HEK293T (cell line): ENCODE measurements at regions not wholly inside any gene's neighbourhood (a gene's known extent, or its start where the extent isn't known, plus 50 kb on each side); places are given as distances from the start of the nearest gene placed in this dataset.

ENCODE experiments used
- BHLHE40 ChIP-seq: fragments of 450-650 bp; IDR thresholded peaks from 2 replicates; pipeline ENCODE4 v1.6.1; 2016; ENCODE audit warnings: mild to moderate bottlenecking, moderate library complexity, borderline replicate concordance
- CTBP1 ChIP-seq: fragments of 450-650 bp; IDR thresholded peaks from 2 replicates; pipeline ENCODE4 v1.6.1; 2016; ENCODE audit warnings: borderline replicate concordance
- ELF4 ChIP-seq: fragments of 450-650 bp; IDR thresholded peaks from 2 replicates; pipeline ENCODE4 v1.6.1; 2017; ENCODE audit warnings: antibody characterized with exemption
- FOXA1 ChIP-seq: fragments of 450-650 bp; IDR thresholded peaks from 2 replicates; pipeline ENCODE4 v1.6.1; 2016; ENCODE audit warnings: mild to moderate bottlenecking
- FOXK2 ChIP-seq: fragments of 450-650 bp; IDR thresholded peaks from 2 replicates; pipeline ENCODE4 v1.6.1; 2016; ENCODE audit warnings: mild to moderate bottlenecking
- FOXM1 ChIP-seq: fragments of 450-650 bp; IDR thresholded peaks from 2 replicates; pipeline ENCODE4 v1.6.1; 2017; ENCODE audit warnings: mild to moderate bottlenecking, borderline replicate concordance
- L3MBTL2 ChIP-seq: fragments of 450-650 bp; conservative IDR thresholded peaks from 2 replicates; pipeline ENCODE4 v1.6.1; 2016; ENCODE audit warnings: mild to moderate bottlenecking
- LEF1 ChIP-seq: fragments of 450-650 bp; IDR thresholded peaks from 2 replicates; pipeline ENCODE4 v1.6.1; 2017; ENCODE audit warnings: mild to moderate bottlenecking, borderline replicate concordance
- NFRKB ChIP-seq: fragments of 450-650 bp; IDR thresholded peaks from 2 replicates; pipeline ENCODE4 v1.6.1; 2016; ENCODE audit warnings: mild to moderate bottlenecking, moderate library complexity
- SP1 ChIP-seq: fragments of 450-650 bp; IDR thresholded peaks from 2 replicates; pipeline ENCODE4 v1.6.1; 2017
- SUZ12 ChIP-seq: fragments of 450-650 bp; IDR thresholded peaks from 2 replicates; pipeline ENCODE4 v1.6.1; 2016; ENCODE audit warnings: mild to moderate bottlenecking
- TARDBP ChIP-seq: fragments of 450-650 bp; IDR thresholded peaks from 2 replicates; pipeline ENCODE4 v1.6.1; 2016
- ZNF384 ChIP-seq: fragments of 450-650 bp; IDR thresholded peaks from 2 replicates; pipeline ENCODE4 v1.6.1; 2016
- TF ChIP-seq, protein P1 (sequence below): fragments of 450-650 bp; IDR thresholded peaks from 2 replicates; pipeline ENCODE4 v1.6.1; 2016

DNA sequence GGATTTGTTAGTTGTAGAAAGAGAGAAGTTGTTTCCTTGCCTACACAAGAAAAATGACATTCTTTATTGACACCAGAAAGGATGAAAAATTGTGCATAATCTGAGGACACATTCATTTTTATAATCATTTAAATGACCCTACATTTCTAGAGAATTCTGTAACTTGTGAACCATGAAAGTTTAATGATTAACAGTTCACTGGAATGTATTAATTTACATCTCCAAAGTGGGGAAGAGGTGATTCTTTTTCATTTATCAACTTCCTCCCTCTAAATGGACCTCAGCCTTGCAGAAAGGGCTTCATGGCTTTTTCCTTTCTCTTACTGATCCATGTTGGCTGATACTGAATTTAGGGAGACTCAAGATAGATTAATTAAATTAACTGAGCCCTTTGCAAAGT is 565.2 kb upstream of the LINC00305 start:
- no peak for TF ChIP-seq SP1
- TF ChIP-seq FOXM1 = no peak
- no peak for TF ChIP-seq NFRKB
- TF ChIP-seq FOXK2 = no peak
- TF ChIP-seq FOXA1 = no peak
- no peak for TF ChIP-seq ELF4
- TF ChIP-seq SUZ12 = no peak
- no peak for TF ChIP-seq LEF1
- TF ChIP-seq ZNF384 = no peak
- no peak for TF ChIP-seq CTBP1
- no peak for TF ChIP-seq TARDBP
- TF ChIP-seq, protein P1, sequence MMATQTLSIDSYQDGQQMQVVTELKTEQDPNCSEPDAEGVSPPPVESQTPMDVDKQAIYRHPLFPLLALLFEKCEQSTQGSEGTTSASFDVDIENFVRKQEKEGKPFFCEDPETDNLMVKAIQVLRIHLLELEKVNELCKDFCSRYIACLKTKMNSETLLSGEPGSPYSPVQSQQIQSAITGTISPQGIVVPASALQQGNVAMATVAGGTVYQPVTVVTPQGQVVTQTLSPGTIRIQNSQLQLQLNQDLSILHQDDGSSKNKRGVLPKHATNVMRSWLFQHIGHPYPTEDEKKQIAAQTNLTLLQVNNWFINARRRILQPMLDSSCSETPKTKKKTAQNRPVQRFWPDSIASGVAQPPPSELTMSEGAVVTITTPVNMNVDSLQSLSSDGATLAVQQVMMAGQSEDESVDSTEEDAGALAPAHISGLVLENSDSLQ = no peak
- no peak for TF ChIP-seq L3MBTL2
- TF ChIP-seq BHLHE40 = no peak
